ENCODE measurements at regions not wholly inside any gene's neighbourhood (a gene's known extent, or its start where the extent isn't known, plus 50 kb on each side); places are given as distances from the start of the nearest gene placed in this dataset.

DNA sequence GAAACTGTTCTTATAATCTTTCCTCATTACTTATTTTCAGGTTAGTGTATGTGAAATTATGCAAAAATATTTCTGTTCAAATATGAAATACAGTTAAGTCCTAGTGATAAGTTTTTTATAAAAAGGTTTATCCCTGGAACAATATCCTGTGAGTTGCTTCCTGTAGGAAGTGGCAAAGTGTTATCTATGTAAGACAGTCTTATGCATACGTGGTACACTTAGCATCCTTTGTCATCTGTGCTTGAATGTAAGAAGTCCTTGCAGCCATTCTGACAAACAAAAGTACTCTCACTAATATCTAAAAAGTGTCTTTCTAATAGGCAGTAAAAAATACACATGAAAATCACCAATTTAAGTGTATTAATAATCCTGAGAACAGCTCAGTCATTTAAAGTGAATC lies 372.5 kb upstream of the BCHE start:
- H4K5ac ChIP-seq (ENCODE audit: low read depth, low read length): no peak overlapping the region
- H3K4me3 ChIP-seq (ENCODE audit: insufficient read depth, low read depth, low read length): no peak overlapping the region
- no peaks in the 10 kb centered on the region for H3K9me1 ChIP-seq (ENCODE audit: insufficient read depth, low read length)
- no peak overlapping the region for H2AK5ac ChIP-seq (ENCODE audit: low read depth, low read length)
- no peak for DNase-seq
- H2BK5ac ChIP-seq (ENCODE audit: low read depth, low read length, poor library complexity, severe bottlenecking): no peak overlapping the region
- TF ChIP-seq CHD1 (IDR thresholded peaks at IDR 0.05; ENCODE audit: low read depth, low read length): no peak
- TF ChIP-seq, protein P1, sequence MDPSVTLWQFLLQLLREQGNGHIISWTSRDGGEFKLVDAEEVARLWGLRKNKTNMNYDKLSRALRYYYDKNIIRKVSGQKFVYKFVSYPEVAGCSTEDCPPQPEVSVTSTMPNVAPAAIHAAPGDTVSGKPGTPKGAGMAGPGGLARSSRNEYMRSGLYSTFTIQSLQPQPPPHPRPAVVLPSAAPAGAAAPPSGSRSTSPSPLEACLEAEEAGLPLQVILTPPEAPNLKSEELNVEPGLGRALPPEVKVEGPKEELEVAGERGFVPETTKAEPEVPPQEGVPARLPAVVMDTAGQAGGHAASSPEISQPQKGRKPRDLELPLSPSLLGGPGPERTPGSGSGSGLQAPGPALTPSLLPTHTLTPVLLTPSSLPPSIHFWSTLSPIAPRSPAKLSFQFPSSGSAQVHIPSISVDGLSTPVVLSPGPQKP (IDR thresholded peaks at IDR 0.05; ENCODE audit: borderline replicate concordance, low read depth, low read length): no peak
- TF ChIP-seq MAZ (IDR thresholded peaks at IDR 0.05; ENCODE audit: borderline replicate concordance, low read depth, low read length): no peak
- TF ChIP-seq, protein P2, sequence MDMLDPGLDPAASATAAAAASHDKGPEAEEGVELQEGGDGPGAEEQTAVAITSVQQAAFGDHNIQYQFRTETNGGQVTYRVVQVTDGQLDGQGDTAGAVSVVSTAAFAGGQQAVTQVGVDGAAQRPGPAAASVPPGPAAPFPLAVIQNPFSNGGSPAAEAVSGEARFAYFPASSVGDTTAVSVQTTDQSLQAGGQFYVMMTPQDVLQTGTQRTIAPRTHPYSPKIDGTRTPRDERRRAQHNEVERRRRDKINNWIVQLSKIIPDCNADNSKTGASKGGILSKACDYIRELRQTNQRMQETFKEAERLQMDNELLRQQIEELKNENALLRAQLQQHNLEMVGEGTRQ (IDR thresholded peaks at IDR 0.05; ENCODE audit: low read depth, low read length): no peak
- TF ChIP-seq SMC3 (IDR thresholded peaks at IDR 0.05; ENCODE audit: low read depth, low read length): no peak
- TF ChIP-seq RAD21 (IDR thresholded peaks at IDR 0.05; ENCODE audit: low read length): no peak
- TF ChIP-seq, protein P3, sequence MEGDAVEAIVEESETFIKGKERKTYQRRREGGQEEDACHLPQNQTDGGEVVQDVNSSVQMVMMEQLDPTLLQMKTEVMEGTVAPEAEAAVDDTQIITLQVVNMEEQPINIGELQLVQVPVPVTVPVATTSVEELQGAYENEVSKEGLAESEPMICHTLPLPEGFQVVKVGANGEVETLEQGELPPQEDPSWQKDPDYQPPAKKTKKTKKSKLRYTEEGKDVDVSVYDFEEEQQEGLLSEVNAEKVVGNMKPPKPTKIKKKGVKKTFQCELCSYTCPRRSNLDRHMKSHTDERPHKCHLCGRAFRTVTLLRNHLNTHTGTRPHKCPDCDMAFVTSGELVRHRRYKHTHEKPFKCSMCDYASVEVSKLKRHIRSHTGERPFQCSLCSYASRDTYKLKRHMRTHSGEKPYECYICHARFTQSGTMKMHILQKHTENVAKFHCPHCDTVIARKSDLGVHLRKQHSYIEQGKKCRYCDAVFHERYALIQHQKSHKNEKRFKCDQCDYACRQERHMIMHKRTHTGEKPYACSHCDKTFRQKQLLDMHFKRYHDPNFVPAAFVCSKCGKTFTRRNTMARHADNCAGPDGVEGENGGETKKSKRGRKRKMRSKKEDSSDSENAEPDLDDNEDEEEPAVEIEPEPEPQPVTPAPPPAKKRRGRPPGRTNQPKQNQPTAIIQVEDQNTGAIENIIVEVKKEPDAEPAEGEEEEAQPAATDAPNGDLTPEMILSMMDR (conservative IDR thresholded peaks at IDR 0.05; ENCODE audit: low read depth, low read length): no peak
- no peak for TF ChIP-seq RFX5 (IDR thresholded peaks at IDR 0.05; ENCODE audit: low read depth, low read length)
- TF ChIP-seq CEBPB (IDR thresholded peaks at IDR 0.05; ENCODE audit: low read depth, low read length): no peak
- TF ChIP-seq FOS (IDR thresholded peaks at IDR 0.05; ENCODE audit: low read depth, low read length): no peak
- no peak for TF ChIP-seq MAFK (IDR thresholded peaks at IDR 0.05; ENCODE audit: low read depth, low read length)
- TF ChIP-seq MXI1 (IDR thresholded peaks at IDR 0.05; ENCODE audit: borderline replicate concordance, low read depth, low read length): no peak
- TF ChIP-seq BHLHE40 (IDR thresholded peaks at IDR 0.05; ENCODE audit: low read depth, low read length): no peak
- TF ChIP-seq RCOR1 (IDR thresholded peaks at IDR 0.05; ENCODE audit: insufficient replicate concordance, low read length): no peak
- no peak for TF ChIP-seq NFE2L2 (IDR thresholded peaks at IDR 0.05; ENCODE audit: low read depth, low read length)
- no peak for TF ChIP-seq POLR2A (IDR thresholded peaks at IDR 0.05; ENCODE audit: low read depth, low read length)
- CTCF ChIA-PET: no interaction called here
- H3K9ac ChIP-seq (ENCODE audit: low read depth, low read length): no peak overlapping the region
- H3K9me3 ChIP-seq (ENCODE audit: control insufficient read depth, insufficient read depth, low read length): peaks cover 1% of the 10 kb centered on the region; the same call in 1 of the 2 replicates
- H3K18ac ChIP-seq (ENCODE audit: low read depth, low read length): no peak overlapping the region
- in situ Hi-C loops (cut with MboI; ENCODE audit: low sequenced_read_pairs): no loop called here
- no peaks in the 10 kb centered on the region for H4K20me1 ChIP-seq (ENCODE audit: insufficient read depth, low read length)
- H3K27me3 ChIP-seq (ENCODE audit: control insufficient read depth, insufficient read depth, low read length): no peaks in the 10 kb centered on the region
- no peak overlapping the region for H3K4ac ChIP-seq (ENCODE audit: low read depth, low read length)
- H2AFZ ChIP-seq (replicated peaks; ENCODE audit: low read length, poor library complexity): no peak overlapping the region
- no peak overlapping the region for H2AK9ac ChIP-seq (replicated peaks; ENCODE audit: low read depth, low read length, poor library complexity)
- H3K36me3 ChIP-seq (ENCODE audit: control insufficient read depth, insufficient read depth, low read length): no peaks in the 10 kb centered on the region
- no TSS peak for BruUV-seq (replicated peaks)
- H4K8ac ChIP-seq (ENCODE audit: low read depth in 2 of 2, low read length in 2 of 2): no peak overlapping the region
- POLR2A ChIA-PET (ENCODE audit: unreplicated experiment): no interaction called here
- H3K4me2 ChIP-seq (ENCODE audit: low read depth, low read length): no peak overlapping the region
- H3K23ac ChIP-seq (ENCODE audit: low read depth, low read length): no peak overlapping the region
- H2BK20ac ChIP-seq (ENCODE audit: low read depth, low read length): no peak overlapping the region
- no peak overlapping the region for H3K56ac ChIP-seq (ENCODE audit: extremely low read depth, insufficient read depth, low read length)
- no peak overlapping the region for H3K27ac ChIP-seq (ENCODE audit: insufficient read depth, low read length)
- no peak overlapping the region for H4K91ac ChIP-seq (ENCODE audit: insufficient read depth, low read depth, low read length)
- H3K14ac ChIP-seq (replicated peaks; ENCODE audit: low read depth, low read length): no peak overlapping the region
- H2BK15ac ChIP-seq (ENCODE audit: low read depth, low read length): no peak overlapping the region
- no peaks in the 10 kb centered on the region for H3K79me1 ChIP-seq (ENCODE audit: low read depth in 1 of 2, low read length in 2 of 2)
- no CpG with 5 or more reads among the region's 1 CpG for WGBS, 2 experiments (ENCODE audit: extremely low coverage in 2 of 2, insufficient read length in 1 of 2)
- H2BK120ac ChIP-seq (ENCODE audit: low read depth, low read length): no peak overlapping the region
- ATAC-seq (ENCODE audit: low read depth): no peak
- dilution Hi-C loops (cut with HindIII; ENCODE audit: low sequenced_read_pairs, unreplicated experiment): no loop called here
- intact Hi-C loops (cut with micrococcal nuclease): no loop called here
- H3K4me1 ChIP-seq (ENCODE audit: control insufficient read depth, insufficient read depth, low read length): no peaks in the 10 kb centered on the region

Data from IMR-90 (cell line).